Omental fat pad (tissue), 3 donors: ENCODE measurements at regions not wholly inside any gene's neighbourhood (a gene's known extent, or its start where the extent isn't known, plus 50 kb on each side); places are given as distances from the start of the nearest gene placed in this dataset.

Experiments
- ATAC-seq: fragments of 150-250 bp; one replicate; pipeline ENCODE4 v1.9.1; 2016; ENCODE audit warnings: mild to moderate bottlenecking, moderate library complexity; ENCODE audit not compliant: low FRiP score
- DNase-seq: peaks from one replicate; pipeline ENCODE4 v3.0.0-alpha.2; 2019; ENCODE audit warnings: low spot score
- CTCF ChIP-seq, 3 donors: fragments of 450-650 bp; IDR thresholded peaks; one replicate each; pipeline ENCODE4 v1.5.1; 2016 to 2017; ENCODE audit warnings: antibody characterized with exemption in 3 of 3, mild to moderate bottlenecking in 3 of 3, moderate library complexity in 2 of 3

GRCh38 chr12:19759227-19759626, 319.9 kb downstream of the AEBP2 start:
- DNase-seq (no peak), ATAC-seq (peak; percentile 62)
- TF ChIP-seq CTCF (IDR thresholded peaks at IDR 0.05): no peak

- ATAC-seq: no peak
- DNase-seq: no peak
- no peak for TF ChIP-seq CTCF (IDR thresholded peaks at IDR 0.05)
Observed at GRCh38 chr12:19760611-19761010, 321.3 kb downstream of the AEBP2 start.

GRCh38 chr12:19761463-19761862, 322.2 kb downstream of the AEBP2 start:
- no peak for TF ChIP-seq CTCF (IDR thresholded peaks at IDR 0.05)
- DNase-seq (no peak), ATAC-seq (no peak)

- DNase-seq (no peak), ATAC-seq (no peak)
- TF ChIP-seq CTCF (IDR thresholded peaks at IDR 0.05): no peak
Observed at GRCh38 chr12:19763488-19763887, 324.2 kb downstream of the AEBP2 start.

GRCh38 chr12:19764408-19764807, 325.1 kb downstream of the AEBP2 start:
- no peak for ATAC-seq
- no peak for TF ChIP-seq CTCF (IDR thresholded peaks at IDR 0.05)

GRCh38 chr12:19771858-19772257, 332.6 kb downstream of the AEBP2 start:
- ATAC-seq (peak; percentile 44), DNase-seq (no peak)
- no peak for TF ChIP-seq CTCF (IDR thresholded peaks at IDR 0.05)

More at GRCh38 chr12:19764408-19764807, 325.1 kb downstream of the AEBP2 start:
- no peak for DNase-seq

GRCh38 chr12:19772776-19773175, 333.5 kb downstream of the AEBP2 start:
- ATAC-seq: no peak
- no peak for TF ChIP-seq CTCF (IDR thresholded peaks at IDR 0.05)
- no peak for DNase-seq
